ENCODE measurements at regions not wholly inside any gene's neighbourhood (a gene's known extent, or its start where the extent isn't known, plus 50 kb on each side); places are given as distances from the start of the nearest gene placed in this dataset.

GRCh38 chr1:192729500-192729899 lies 79.3 kb upstream of the RGS2 start:
- TF ChIP-seq POLR2AphosphoS5 (IDR thresholded peaks at IDR 0.05), result no peak
- TF ChIP-seq POLR2A (IDR thresholded peaks at IDR 0.05), result no peak
- TF ChIP-seq CTCF (IDR thresholded peaks at IDR 0.05), result no peak

Data from suprapubic skin (tissue), 4 donors.